Cardiac fibroblast (primary cell): ENCODE measurements at regions not wholly inside any gene's neighbourhood (a gene's known extent, or its start where the extent isn't known, plus 50 kb on each side); places are given as distances from the start of the nearest gene placed in this dataset.

Experiments used
- DNase-seq, 2 donors: peaks; one replicate each; pipeline versions ENCODE4 v3.0.0 to v3.0.0-alpha.2; 2010; ENCODE audit warnings: low read depth in 2 of 2
- H3K4me3 ChIP-seq, 2 donors: replicated peaks in 1 of 2; 1 replicate in 1 of 2; 2 replicates in 1 of 2; pipeline ENCODE4 v1.5.1; 2011; ENCODE audit warnings: low read depth in 2 of 2, low read length in 2 of 2, mild to moderate bottlenecking in 2 of 2, moderate library complexity in 1 of 2
- CTCF ChIP-seq: IDR thresholded peaks from one replicate; pipeline ENCODE4 v1.5.1; 2011; ENCODE audit warnings: low read depth, mild to moderate bottlenecking, low read length, inconsistent platforms

GRCh38 chr22:48780597-48781277 is 1046.9 kb downstream of the BRD1 start:
- no peak for DNase-seq
- H3K4me3 ChIP-seq = no peak overlapping the region
- TF ChIP-seq CTCF = no peak

GRCh38 chr22:48779661-48780596 is 1047.7 kb downstream of the BRD1 start:
- TF ChIP-seq CTCF = no peak
- no peak for DNase-seq

GRCh38 chr22:48779211-48779643 is 1048.4 kb downstream of the BRD1 start:
- no peak for DNase-seq
- no peak overlapping the region for H3K4me3 ChIP-seq
- no peak for TF ChIP-seq CTCF

More at GRCh38 chr22:48779661-48780596, 1047.7 kb downstream of the BRD1 start:
- H3K4me3 ChIP-seq = no peak overlapping the region

GRCh38 chr22:48778308-48779195 is 1049.1 kb downstream of the BRD1 start:
- no peak overlapping the region for H3K4me3 ChIP-seq
- TF ChIP-seq CTCF = no peak
- DNase-seq = no peak

GRCh38 chr22:48772286-48772907 is 1055.3 kb downstream of the BRD1 start:
- DNase-seq = no peak
- no peak for TF ChIP-seq CTCF
- H3K4me3 ChIP-seq = no peak overlapping the region

GRCh38 chr22:48765595-48765994 is 1062.1 kb downstream of the BRD1 start:
- no peak for TF ChIP-seq CTCF
- no peak overlapping the region for H3K4me3 ChIP-seq
- DNase-seq = no peak
